Forelimb muscle (tissue), 1 donor: ENCODE measurements at regions not wholly inside any gene's neighbourhood (a gene's known extent, or its start where the extent isn't known, plus 50 kb on each side); places are given as distances from the start of the nearest gene placed in this dataset.

ENCODE experiments used
- DNase-seq: peaks from one replicate; pipeline ENCODE4 v3.0.0-alpha.2; 2013; ENCODE audit warnings: low read depth

GRCh38 chr4:159500861-159501260 is 398.0 kb downstream of the RAPGEF2 start:
- no peak for DNase-seq

GRCh38 chr4:159503236-159504008 is 400.5 kb downstream of the RAPGEF2 start:
- DNase-seq = no peak

- no peak for DNase-seq
Measured at GRCh38 chr4:159504684-159505083, 401.8 kb downstream of the RAPGEF2 start.

- DNase-seq = no peak
Measured at GRCh38 chr4:159505266-159505975, 402.5 kb downstream of the RAPGEF2 start.

GRCh38 chr4:159506801-159507517 is 404.1 kb downstream of the RAPGEF2 start:
- DNase-seq = no peak

- no peak for DNase-seq
Measured at GRCh38 chr4:159508917-159509500, 406.1 kb downstream of the RAPGEF2 start.

GRCh38 chr4:159512348-159512747 is 409.5 kb downstream of the RAPGEF2 start:
- DNase-seq = no peak

GRCh38 chr4:159515314-159516025 is 412.6 kb downstream of the RAPGEF2 start:
- DNase-seq = no peak

GRCh38 chr4:159516556-159517140 is 413.8 kb downstream of the RAPGEF2 start:
- DNase-seq = no peak

GRCh38 chr4:159520074-159520473 is 417.2 kb downstream of the RAPGEF2 start:
- no peak for DNase-seq

- DNase-seq = no peak
Measured at GRCh38 chr4:159526172-159526571, 423.3 kb downstream of the RAPGEF2 start.

- no peak for DNase-seq
Measured at GRCh38 chr4:159534655-159535054, 431.8 kb downstream of the RAPGEF2 start.

GRCh38 chr4:159538556-159538955 is 435.7 kb downstream of the RAPGEF2 start:
- no peak for DNase-seq

GRCh38 chr4:159540038-159540437 is 437.2 kb downstream of the RAPGEF2 start:
- DNase-seq = no peak

GRCh38 chr4:159540501-159540900 is 437.6 kb downstream of the RAPGEF2 start:
- DNase-seq = no peak

- DNase-seq = no peak
Measured at GRCh38 chr4:159541143-159541542, 438.3 kb downstream of the RAPGEF2 start.

- no peak for DNase-seq
Measured at GRCh38 chr4:159542296-159542695, 439.4 kb downstream of the RAPGEF2 start.

GRCh38 chr4:159543831-159544230 is 441.0 kb downstream of the RAPGEF2 start:
- DNase-seq = no peak

GRCh38 chr4:159545556-159545955 is 442.7 kb downstream of the RAPGEF2 start:
- no peak for DNase-seq

- DNase-seq = no peak
Measured at GRCh38 chr4:159547645-159548308, 444.9 kb downstream of the RAPGEF2 start.

GRCh38 chr4:159549098-159549518 is 446.2 kb downstream of the RAPGEF2 start:
- no peak for DNase-seq
